ENCODE measurements at regions not wholly inside any gene's neighbourhood (a gene's known extent, or its start where the extent isn't known, plus 50 kb on each side); places are given as distances from the start of the nearest gene placed in this dataset.

GRCh38 chr2:122020377-122020776 lies 264.9 kb downstream of the TSN start:
- Histone ChIP-seq H3K27ac (ENCODE audit: extremely low read depth, low read depth, low read length) (no peak overlapping the region), H3K4me2 (ENCODE audit: insufficient read depth, low read length) (no peak overlapping the region), H3K9ac (ENCODE audit: insufficient read depth in 1 of 2, low read depth in 2 of 2, low read length in 2 of 2) (no peak overlapping the region), H4K20me1 (replicated peaks; ENCODE audit: control insufficient read depth, insufficient read depth, low read length) (no peaks in the 10 kb centered on the region), H3K27me3 (ENCODE audit: control insufficient read depth in 2 of 2, insufficient read depth in 2 of 2, low read length in 2 of 2) (peaks cover 0 to 27% of the 10 kb centered on the region in 2 experiments; a peak in 3 of 5 replicates), H3K4me1 (replicated peaks in 1 of 2; ENCODE audit: control insufficient read depth in 2 of 2, insufficient read depth in 2 of 2, low read length in 2 of 2) (no peaks in the 10 kb centered on the region), H3K9me1 (ENCODE audit: control insufficient read depth, insufficient read depth, low read length) (no peaks in the 10 kb centered on the region), H3K79me2 (ENCODE audit: control insufficient read depth, insufficient read depth, low read length) (no peaks in the 10 kb centered on the region), H3K9me3 (replicated peaks; ENCODE audit: control insufficient read depth, insufficient read depth, low read depth, low read length) (no peaks in the 10 kb centered on the region), H2AFZ (ENCODE audit: low read depth, low read length) (no peak overlapping the region), H3K36me3 (ENCODE audit: control insufficient read depth, insufficient read depth, low read length) (no peaks in the 10 kb centered on the region), H3K4me3 (no peak overlapping the region)
- ATAC-seq: no peak
- ChIA-PET POLR2A (no interaction called here), CTCF (ENCODE audit: low intra/inter-chr PET ratio) (no interaction called here)
- 0% methylated on average over 5 of the region's 5 CpGs for WGBS (ENCODE audit: insufficient coverage, low coverage, missing lambda C conversion rate)
- intact Hi-C loops (cut with micrococcal nuclease): no loop called here
- no peak for FAIRE-seq
- no peak for DNase-seq (ENCODE audit: extremely low read depth in 1 of 4, low spot score in 3 of 4)
- in situ Hi-C loops (cut with MboI): no loop called here
- no TSS peak for BruUV-seq (replicated peaks)
- no peak for TF ChIP-seq PRPF4 (IDR thresholded peaks at IDR 0.05; ENCODE audit: insufficient read depth, low read depth, low read length, poor library complexity, severe bottlenecking)
- TF ChIP-seq PYGO2 (tag; IDR thresholded peaks at IDR 0.05): no peak
- TF ChIP-seq ZBTB12 (CRISPR knock-in tag; IDR thresholded peaks at IDR 0.05): no peak
- TF ChIP-seq CHD7 (IDR thresholded peaks at IDR 0.05; ENCODE audit: low read depth, low read length): no peak
- TF ChIP-seq SIN3B (IDR thresholded peaks at IDR 0.05; ENCODE audit: low read depth): no peak
- no peak for TF ChIP-seq SRF (CRISPR knock-in tag; IDR thresholded peaks at IDR 0.05)
- TF ChIP-seq RBBP5 (IDR thresholded peaks at IDR 0.05; ENCODE audit: borderline replicate concordance, insufficient read depth, low read length, poor library complexity, severe bottlenecking): no peak
- TF ChIP-seq ZNF668 (CRISPR knock-in tag; IDR thresholded peaks at IDR 0.05): no peak
- TF ChIP-seq XRCC3 (IDR thresholded peaks at IDR 0.05): no peak
- TF ChIP-seq PHB2 (IDR thresholded peaks at IDR 0.05; ENCODE audit: low read depth): no peak
- no peak for TF ChIP-seq CTBP1 (IDR thresholded peaks at IDR 0.05; ENCODE audit: borderline replicate concordance)
- no peak for TF ChIP-seq ZBTB7A (IDR thresholded peaks at IDR 0.05; ENCODE audit: borderline replicate concordance, control insufficient read depth, low read depth, low read length)
